ENCODE measurements at regions not wholly inside any gene's neighbourhood (a gene's known extent, or its start where the extent isn't known, plus 50 kb on each side); places are given as distances from the start of the nearest gene placed in this dataset.

DNA sequence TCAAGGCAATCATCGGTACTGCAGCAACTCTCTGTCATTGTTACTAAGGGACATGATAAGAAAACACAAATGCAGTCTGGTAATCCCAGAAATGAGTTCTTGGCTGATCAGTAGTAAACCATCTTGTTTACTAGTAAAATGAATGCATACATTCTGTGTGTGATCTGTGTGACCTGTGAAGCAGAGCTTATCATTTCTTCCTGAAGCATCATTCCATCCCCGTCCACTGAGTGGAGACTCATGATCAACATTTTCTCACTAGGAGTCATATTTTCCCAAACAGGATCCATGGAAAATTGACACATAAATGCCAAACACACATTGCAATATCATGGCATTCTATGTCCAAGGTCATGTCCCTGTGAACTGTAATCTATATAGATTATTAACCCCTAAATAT lies 226.1 kb downstream of the ANKRD50 start:
- TF ChIP-seq, protein P1, sequence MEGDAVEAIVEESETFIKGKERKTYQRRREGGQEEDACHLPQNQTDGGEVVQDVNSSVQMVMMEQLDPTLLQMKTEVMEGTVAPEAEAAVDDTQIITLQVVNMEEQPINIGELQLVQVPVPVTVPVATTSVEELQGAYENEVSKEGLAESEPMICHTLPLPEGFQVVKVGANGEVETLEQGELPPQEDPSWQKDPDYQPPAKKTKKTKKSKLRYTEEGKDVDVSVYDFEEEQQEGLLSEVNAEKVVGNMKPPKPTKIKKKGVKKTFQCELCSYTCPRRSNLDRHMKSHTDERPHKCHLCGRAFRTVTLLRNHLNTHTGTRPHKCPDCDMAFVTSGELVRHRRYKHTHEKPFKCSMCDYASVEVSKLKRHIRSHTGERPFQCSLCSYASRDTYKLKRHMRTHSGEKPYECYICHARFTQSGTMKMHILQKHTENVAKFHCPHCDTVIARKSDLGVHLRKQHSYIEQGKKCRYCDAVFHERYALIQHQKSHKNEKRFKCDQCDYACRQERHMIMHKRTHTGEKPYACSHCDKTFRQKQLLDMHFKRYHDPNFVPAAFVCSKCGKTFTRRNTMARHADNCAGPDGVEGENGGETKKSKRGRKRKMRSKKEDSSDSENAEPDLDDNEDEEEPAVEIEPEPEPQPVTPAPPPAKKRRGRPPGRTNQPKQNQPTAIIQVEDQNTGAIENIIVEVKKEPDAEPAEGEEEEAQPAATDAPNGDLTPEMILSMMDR (IDR thresholded peaks at IDR 0.05) = no peak
- no peak for TF ChIP-seq ZFX (IDR thresholded peaks at IDR 0.05; ENCODE audit: borderline replicate concordance)

Data from 22Rv1 (cell line).